D341Med (cell line): ENCODE measurements at regions not wholly inside any gene's neighbourhood (a gene's known extent, or its start where the extent isn't known, plus 50 kb on each side); places are given as distances from the start of the nearest gene placed in this dataset.
"Not testable (repeated sequence)": the region's sequence is repeated elsewhere in the genome, so short reads cannot be mapped to it uniquely, and the experiment has no call there.

ENCODE experiments used
- DNase-seq: peaks from one replicate; pipeline ENCODE4 v3.0.0; 2012; ENCODE audit warnings: low spot score

- DNase-seq: no peak
Measured at GRCh38 chr4:65265526-65265925, 404.8 kb downstream of the EPHA5 start.

GRCh38 chr4:65259296-65259695 lies 411.0 kb downstream of the EPHA5 start:
- DNase-seq: no peak

- no peak for DNase-seq
Measured at GRCh38 chr4:65250916-65251315, 419.4 kb downstream of the EPHA5 start.

GRCh38 chr4:65249111-65249510 lies 421.2 kb downstream of the EPHA5 start:
- no peak for DNase-seq

- DNase-seq: no peak
Measured at GRCh38 chr4:65242156-65242846, 428.0 kb downstream of the EPHA5 start.

GRCh38 chr4:65241257-65241997 lies 428.9 kb downstream of the EPHA5 start:
- DNase-seq: no peak

GRCh38 chr4:65234061-65234460 lies 436.2 kb downstream of the EPHA5 start:
- DNase-seq: no peak

- DNase-seq: no peak
Measured at GRCh38 chr4:65227628-65228027, 442.7 kb downstream of the EPHA5 start.

- no peak for DNase-seq
Measured at GRCh38 chr4:65223601-65224000, 446.7 kb downstream of the EPHA5 start.

- DNase-seq: not testable (repeated sequence)
Measured at GRCh38 chr4:65223074-65223473, 447.2 kb downstream of the EPHA5 start.

GRCh38 chr4:65217179-65217578 lies 453.1 kb downstream of the EPHA5 start:
- no peak for DNase-seq

- no peak for DNase-seq
Measured at GRCh38 chr4:65202853-65203236, 467.4 kb downstream of the EPHA5 start.

GRCh38 chr4:65202165-65202852 lies 468.0 kb downstream of the EPHA5 start:
- no peak for DNase-seq

- DNase-seq: no peak
Measured at GRCh38 chr4:65195666-65196065, 474.6 kb downstream of the EPHA5 start.

GRCh38 chr4:65195002-65195401 lies 475.3 kb downstream of the EPHA5 start:
- DNase-seq: no peak

- DNase-seq: no peak
Measured at GRCh38 chr4:65193985-65194384, 476.3 kb downstream of the EPHA5 start.

GRCh38 chr4:65190780-65191179 lies 479.5 kb downstream of the EPHA5 start:
- no peak for DNase-seq

- no peak for DNase-seq
Measured at GRCh38 chr4:65175585-65175984, 494.7 kb downstream of the EPHA5 start.

- DNase-seq: no peak
Measured at GRCh38 chr4:65170768-65171514, 499.3 kb downstream of the EPHA5 start.

- DNase-seq: no peak
Measured at GRCh38 chr4:65167719-65168118, 502.6 kb downstream of the EPHA5 start.

- no peak for DNase-seq
Measured at GRCh38 chr4:65152205-65152604, 518.1 kb downstream of the EPHA5 start.

- DNase-seq: no peak
Measured at GRCh38 chr4:65139998-65140397, 530.3 kb downstream of the EPHA5 start.
